Stomach (tissue), 8 donors: ENCODE measurements at regions not wholly inside any gene's neighbourhood (a gene's known extent, or its start where the extent isn't known, plus 50 kb on each side); places are given as distances from the start of the nearest gene placed in this dataset.

ENCODE experiments used
- DNase-seq, 2 donors: peaks; one replicate each; pipeline versions ENCODE4 v3.0.0 to v3.0.0-alpha.2; 2013 to 2019
- H3K27ac ChIP-seq, 5 donors: fragments of 200-600 bp in 4 of 5; sonication (generic) in 4 of 5; one replicate each; pipeline ENCODE4 v1.5.1; 2013 to 2019; ENCODE audit warnings: mild to moderate bottlenecking in 1 of 5, moderate library complexity in 1 of 5
- H3K27me3 ChIP-seq, 3 donors: fragments of 200-600 bp; sonication (generic); one replicate each; pipeline ENCODE4 v1.5.1; 2017 to 2019; ENCODE audit warnings: mixed run types in 1 of 3
- H3K36me3 ChIP-seq, 4 donors: fragments of 200-600 bp; sonication (generic); 1 replicate in 3 of 4; 2 replicates in 1 of 4; pipeline ENCODE4 v1.5.1; 2016 to 2019
- H3K4me1 ChIP-seq, 4 donors: fragments of 200-600 bp; sonication (generic); one replicate each; pipeline ENCODE4 v1.5.1; 2016 to 2019
- H3K4me3 ChIP-seq, 4 donors: fragments of 200-600 bp; sonication (generic) in 3 of 4; one replicate each; pipeline ENCODE4 v1.5.1; 2016 to 2019; ENCODE audit warnings: mild to moderate bottlenecking in 1 of 4
- H3K9me3 ChIP-seq, 4 donors: fragments of 200-600 bp; sonication (generic); one replicate each; pipeline ENCODE4 v1.5.1; 2016 to 2019
- CTCF ChIP-seq, 7 experiments: fragments of 450-650 bp in 4 of 7; fragments of 200-600 bp in 3 of 7; sonication (generic) in 3 of 7; IDR thresholded peaks; one replicate each; pipeline ENCODE4 v1.5.1; 2016 to 2019; ENCODE audit warnings: antibody characterized with exemption in 7 of 7, control low read depth in 2 of 7, mild to moderate bottlenecking in 1 of 7
- EP300 ChIP-seq: sonication (generic); formaldehyde crosslinking; IDR thresholded peaks from one replicate; pipeline ENCODE4 v1.6.1; 2017; ENCODE audit warnings: antibody characterized with exemption
- POLR2A ChIP-seq, 4 donors: fragments of 450-650 bp; IDR thresholded peaks; one replicate each; pipeline ENCODE4 v1.6.1; 2016; ENCODE audit warnings: antibody characterized with exemption in 4 of 4, control low read depth in 2 of 4, mild to moderate bottlenecking in 1 of 4, moderate library complexity in 1 of 4
- POLR2AphosphoS5 ChIP-seq, 3 donors: sonication (generic); formaldehyde crosslinking; IDR thresholded peaks; one replicate each; pipeline ENCODE4 v1.6.1; 2016; ENCODE audit warnings: antibody characterized with exemption in 3 of 3
- WGBS, 5 donors: extraction: QIAGEN DNeasy Blood & Tissue Kit in 3 of 5; methylation state at CpG; one replicate each; pipeline versions ENCODE4 v1.1.5 to v1.1.7; 2013 to 2018; 5-methylcytosine and 5-hydroxymethylcytosine counted together
- intact Hi-C: fragments of 100-400 bp; cut with DNase I; formaldehyde crosslinking; loops from one replicate; pipeline ENCODE4 v1.15.1; 2023; ENCODE audit warnings: low total_unique reads
- donor health status: healthy with polysubstance abuse.
- donor health status: Bipolar disorder and iron deficiency.
- donor health status: healthy.

GRCh38 chr16:24670623-24671454 lies 58.6 kb upstream of the TNRC6A start:
- TF ChIP-seq CTCF (IDR thresholded peaks at IDR 0.05) (no peak), POLR2AphosphoS5 (IDR thresholded peaks at IDR 0.05) (peak in 1 of 3 donors; percentile 2)
- no peak overlapping the region for H3K4me3 ChIP-seq
- intact Hi-C loops, result no loop called here
- H3K36me3 ChIP-seq, result no peaks in the 10 kb centered on the region
- 21 to 28% (median 24%) methylated on average over 21 to 22 of the region's 22 CpGs for WGBS, 5 donors
- H3K27me3 ChIP-seq, result peaks cover 0 to 20% (median 12%) of the 10 kb centered on the region in 3 donors
- peak in 1 of 2 donors; percentile 84 for DNase-seq
- peaks cover 0 to 28% (median 7%) of the 10 kb centered on the region in 4 donors for H3K4me1 ChIP-seq
- H3K27ac ChIP-seq, result peak overlapping the region in 3 of 5 donors; percentile 52 to 85 (median 84)
- no peaks in the 10 kb centered on the region for H3K9me3 ChIP-seq

DNA sequence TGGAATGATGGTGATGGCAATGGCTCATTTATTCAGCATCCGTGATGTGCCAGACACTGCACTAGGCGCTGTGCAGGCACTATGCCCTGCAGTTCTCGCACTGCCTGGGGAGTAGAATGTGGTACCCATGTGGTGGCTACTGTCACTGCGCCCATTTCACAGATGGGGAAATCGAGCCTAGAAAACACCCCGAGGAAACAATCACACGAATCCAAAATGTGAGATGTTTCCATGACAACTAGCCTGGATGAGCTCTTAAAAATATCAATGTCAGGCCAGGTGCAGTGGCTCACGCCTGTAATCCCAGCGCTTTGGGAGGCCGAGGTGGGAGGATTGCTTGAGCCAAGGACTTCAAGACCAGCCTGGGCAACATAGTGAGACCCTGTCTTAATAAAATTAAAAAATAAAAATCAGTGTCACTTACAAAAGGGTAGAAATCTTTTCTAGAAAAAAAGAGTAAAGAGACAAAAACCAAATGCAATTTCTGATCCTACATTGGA lies 57.9 kb upstream of the TNRC6A start:
- no peak for DNase-seq
- H3K4me3 ChIP-seq, result no peak overlapping the region
- intact Hi-C loops, result no loop called here
- H3K4me1 ChIP-seq, result peaks cover 0 to 28% (median 7%) of the 10 kb centered on the region in 4 donors
- no peaks in the 10 kb centered on the region for H3K36me3 ChIP-seq
- TF ChIP-seq CTCF (IDR thresholded peaks at IDR 0.05) (no peak), POLR2AphosphoS5 (IDR thresholded peaks at IDR 0.05) (no peak), POLR2A (IDR thresholded peaks at IDR 0.05) (no peak), EP300 (no peak)
- H3K27me3 ChIP-seq, result peaks cover 0 to 20% (median 12%) of the 10 kb centered on the region in 3 donors
- H3K27ac ChIP-seq, result peak overlapping the region in 2 of 5 donors; percentile 84 to 85
- no peaks in the 10 kb centered on the region for H3K9me3 ChIP-seq
- WGBS, 5 donors, result 85 to 90% (median 87%) methylated on average over 10 of the region's 10 CpGs

- Histone ChIP-seq H3K36me3 (no peaks in the 10 kb centered on the region), H3K4me1 (peaks cover 0 to 28% (median 7%) of the 10 kb centered on the region in 4 donors), H3K27ac (no peak overlapping the region), H3K9me3 (no peaks in the 10 kb centered on the region), H3K27me3 (peaks cover 0 to 20% (median 12%) of the 10 kb centered on the region in 3 donors), H3K4me3 (no peak overlapping the region)
- WGBS, 5 donors, result 55 to 85% (median 66%) methylated on average over 3 of the region's 3 CpGs
- DNase-seq, result no peak
- TF ChIP-seq POLR2A (IDR thresholded peaks at IDR 0.05) (no peak), EP300 (no peak), POLR2AphosphoS5 (IDR thresholded peaks at IDR 0.05) (no peak), CTCF (IDR thresholded peaks at IDR 0.05) (no peak)
- intact Hi-C loops, result no loop called here
These were observed 56.3 kb upstream of the TNRC6A start for GRCh38 chr16:24673155-24673554.

DNA sequence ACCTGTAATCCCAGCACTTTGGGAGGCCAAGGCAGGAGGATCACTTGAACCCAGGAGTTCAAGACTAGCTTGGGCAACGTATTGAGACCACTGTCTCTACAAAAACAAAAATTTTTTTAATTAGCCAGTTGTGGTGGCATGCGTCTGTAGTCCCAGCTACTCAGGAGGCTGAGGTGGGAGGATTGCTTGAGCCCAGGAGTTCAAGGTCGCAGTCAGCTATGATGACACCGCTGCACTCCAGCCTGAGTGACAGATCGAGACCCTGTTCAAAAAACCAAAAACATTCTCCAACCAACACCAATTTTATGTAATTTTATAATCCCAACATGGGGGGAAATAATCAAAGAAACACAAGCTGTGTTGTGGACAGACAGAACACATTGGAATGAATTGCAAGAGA lies 54.6 kb upstream of the TNRC6A start:
- H3K27ac ChIP-seq, result no peak overlapping the region
- H3K4me3 ChIP-seq, result no peak overlapping the region
- WGBS, 5 donors, result 84 to 94% (median 90%) methylated on average over 5 of the region's 5 CpGs
- intact Hi-C loops, result no loop called here
- H3K9me3 ChIP-seq, result no peaks in the 10 kb centered on the region
- peaks cover 0 to 15% (median 6%) of the 10 kb centered on the region in 4 donors for H3K4me1 ChIP-seq
- no peaks in the 10 kb centered on the region for H3K36me3 ChIP-seq
- TF ChIP-seq CTCF (IDR thresholded peaks at IDR 0.05) (no peak), POLR2AphosphoS5 (IDR thresholded peaks at IDR 0.05) (no peak), POLR2A (IDR thresholded peaks at IDR 0.05) (no peak), EP300 (no peak)
- no peak for DNase-seq
- peaks cover 0 to 20% (median 12%) of the 10 kb centered on the region in 3 donors for H3K27me3 ChIP-seq
